HCT116 (cell line): ENCODE measurements at regions not wholly inside any gene's neighbourhood (a gene's known extent, or its start where the extent isn't known, plus 50 kb on each side); places are given as distances from the start of the nearest gene placed in this dataset.

Experiments used
- ATAC-seq: fragments of 200-7000 bp; cut with Tn5 transposase; 2 replicates; pipeline ENCODE4 v1.9.1; 2020; ENCODE audit warnings: mild to moderate bottlenecking, moderate library complexity
- BruUV-seq: library from RNA; stranded (reverse); fragments of 400-500 nt; replicated peaks from 2 replicates; lab custom pipeline; 2021; lab: Mats Ljungman, UMichigan
- CTCF ChIA-PET: fragments of 300-600 bp; sonication (Branson Sonifier 250); formaldehyde crosslinking; loops from one replicate; lab custom pipeline; 2021; ENCODE audit warnings: antibody characterized with exemption; lab: Charles Lee
- POLR2A ChIA-PET: fragments of 300-600, 350-600 bp; sonication (Branson Sonifier 250); formaldehyde crosslinking; loops from one replicate; lab custom pipeline; 2021; ENCODE audit warnings: antibody characterized with exemption; lab: Charles Lee
- RAD21 ChIA-PET, 2 experiments: fragments of 300-600 bp; sonication (Branson Sonifier 250); formaldehyde crosslinking; loops; one replicate each; lab custom pipeline; 2023; ENCODE audit warnings: low total read pairs in 2 of 2; ENCODE audit not compliant: uncharacterized antibody in 2 of 2, unreplicated experiment in 2 of 2, low non-redundant PET in 1 of 2; lab: Charles Lee
- DNase-seq: peaks from one replicate; pipeline ENCODE4 v3.0.0-alpha.2; 2010; ENCODE audit warnings: low read depth, low spot score
- H2AFZ ChIP-seq: fragments of 200-600 bp; shearing (Covaris generic), sonication (generic); 2 replicates; pipeline ENCODE4 v1.6.1; 2017; ENCODE audit warnings: low read depth, mixed run types, mixed read lengths, antibody characterized with exemption, low read length; ENCODE audit not compliant: poor library complexity, severe bottlenecking
- H3K27ac ChIP-seq: 2 replicates; pipeline ENCODE4 v1.5.1; 2012; ENCODE audit warnings: low read depth, low read length
- H3K27me3 ChIP-seq: fragments of 200-600 bp; sonication (generic); 2 replicates; pipeline ENCODE4 v1.6.1; 2016; ENCODE audit warnings: mixed run types, low read length, mixed read lengths; ENCODE audit not compliant: insufficient read depth
- H3K36me3 ChIP-seq, 2 experiments: fragments of 200-500 bp in 1 of 2; fragments of 200-600 bp in 1 of 2; sonication (Bioruptor generic) in 1 of 2; sonication (generic) in 1 of 2; 2 replicates each; pipeline versions ENCODE4 v1.5.1 to v1.6.1; 2014 to 2016; ENCODE audit warnings: low read length in 2 of 2, inconsistent platforms in 1 of 2, mixed read lengths in 1 of 2, mixed run types in 1 of 2; ENCODE audit not compliant: insufficient read depth in 2 of 2, control insufficient read depth in 1 of 2
- H3K4me1 ChIP-seq, 2 experiments: fragments of 200-600 bp in 1 of 2; sonication (generic) in 1 of 2; 2 replicates each; pipeline versions ENCODE4 v1.5.1 to v1.6.1; 2012 to 2017; ENCODE audit warnings: low read length in 2 of 2, inconsistent platforms in 1 of 2, mild to moderate bottlenecking in 1 of 2, mixed read lengths in 1 of 2, mixed run types in 1 of 2, moderate library complexity in 1 of 2; ENCODE audit not compliant: insufficient read depth in 2 of 2, control insufficient read depth in 1 of 2
- H3K4me2 ChIP-seq: fragments of 200-600 bp; sonication (generic); 2 replicates; pipeline ENCODE4 v1.6.1; 2017; ENCODE audit warnings: mixed run types, low read length, mixed read lengths
- H3K4me3 ChIP-seq, 2 experiments: fragments of 200-600 bp in 1 of 2; sonication (generic) in 1 of 2; replicated peaks in 1 of 2; 2 replicates each; pipeline ENCODE4 v1.5.1; 2011 to 2016; ENCODE audit warnings: low read length in 2 of 2, control low read depth in 1 of 2, low read depth in 1 of 2, mild to moderate bottlenecking in 1 of 2, mixed read lengths in 1 of 2, mixed run types in 1 of 2
- H3K79me2 ChIP-seq: fragments of 200-600 bp; sonication (generic); 2 replicates; pipeline ENCODE4 v1.6.1; 2017; ENCODE audit warnings: mild to moderate bottlenecking, mixed run types, low read length, moderate library complexity, mixed read lengths; ENCODE audit not compliant: insufficient read depth
- H3K9ac ChIP-seq: fragments of 200-600 bp; sonication (generic); 2 replicates; pipeline ENCODE4 v1.6.1; 2016; ENCODE audit warnings: low read length, mixed read lengths
- H3K9me2 ChIP-seq: fragments of 200-600 bp; sonication (generic), shearing (Covaris generic); 2 replicates; pipeline ENCODE4 v1.6.1; 2017; ENCODE audit warnings: mixed run types, mild to moderate bottlenecking, moderate library complexity; ENCODE audit not compliant: insufficient read depth
- H3K9me3 ChIP-seq, 2 experiments: fragments of 200-500 bp in 1 of 2; fragments of 200-600 bp in 1 of 2; sonication (Bioruptor generic) in 1 of 2; sonication (generic) in 1 of 2; 2 replicates each; pipeline ENCODE4 v1.6.1; 2014 to 2017; ENCODE audit warnings: low read length in 2 of 2, mixed read lengths in 2 of 2, inconsistent platforms in 1 of 2, low read depth in 1 of 2, mild to moderate bottlenecking in 1 of 2, mixed run types in 1 of 2, moderate library complexity in 1 of 2; ENCODE audit not compliant: control insufficient read depth in 1 of 2, insufficient read depth in 1 of 2
- H4K20me1 ChIP-seq: fragments of 200-600 bp; sonication (generic), shearing (Covaris generic); 2 replicates; pipeline ENCODE4 v1.6.1; 2017; ENCODE audit warnings: mixed run types, mild to moderate bottlenecking, moderate library complexity; ENCODE audit not compliant: insufficient read depth
- EGR1 ChIP-seq: IDR thresholded peaks from 2 replicates; pipeline ENCODE4 v1.6.1; 2012; ENCODE audit warnings: low read depth
- EZH2 ChIP-seq: fragments of 200-600 bp; sonication (generic); IDR thresholded peaks from 2 replicates; pipeline ENCODE4 v1.6.1; 2017; ENCODE audit warnings: antibody characterized with exemption, mixed run types
- JUND ChIP-seq: IDR thresholded peaks from 2 replicates; pipeline ENCODE4 v1.6.1; 2012
- POLR2A ChIP-seq: IDR thresholded peaks from 2 replicates; pipeline ENCODE4 v1.7.0; 2011; ENCODE audit warnings: borderline replicate concordance; ENCODE audit not compliant: insufficient read depth, insufficient read length; ENCODE audit errors: extremely low read depth
- REST ChIP-seq: IDR thresholded peaks from 2 replicates; pipeline ENCODE4 v1.6.1; 2012; ENCODE audit warnings: low read depth
- TCF7L2 ChIP-seq: IDR thresholded peaks from 2 replicates; pipeline ENCODE4 v1.7.0; 2011; ENCODE audit warnings: borderline replicate concordance, inconsistent platforms; ENCODE audit not compliant: insufficient read depth, insufficient read length; ENCODE audit errors: extremely low read depth
- YY1 ChIP-seq: IDR thresholded peaks from 2 replicates; pipeline ENCODE4 v1.6.1; 2011; ENCODE audit warnings: low read length, low read depth, moderate library complexity, mild to moderate bottlenecking; ENCODE audit not compliant: insufficient replicate concordance; ENCODE audit errors: extremely low read depth
- ZFX ChIP-seq: fragments of 450-650 bp; IDR thresholded peaks from 2 replicates; pipeline ENCODE4 v1.6.1; 2017
- ZNF274 ChIP-seq: fragments of 200-500 bp; sonication (Bioruptor generic); IDR thresholded peaks from 2 replicates; pipeline ENCODE4 v1.6.1; 2014; ENCODE audit warnings: mild to moderate bottlenecking, low read depth, low read length, inconsistent platforms
- intact Hi-C: fragments of 100-400 bp; cut with micrococcal nuclease; formaldehyde crosslinking; loops from 2 replicates; pipeline ENCODE4 v1.10.0; 2022

- RAD21 ChIA-PET = no interaction called here
- TF ChIP-seq JUND = no peak
- no peak for TF ChIP-seq EGR1
- TF ChIP-seq ZFX = no peak
- TF ChIP-seq EZH2 = no peak
- TF ChIP-seq YY1 = no peak
- no peak for TF ChIP-seq POLR2A
- no peak for TF ChIP-seq ZNF274
- Histone ChIP-seq H3K9me2 (no peaks in the 10 kb centered on the region), H3K27me3 (no peaks in the 10 kb centered on the region), H3K36me3 (no peaks in the 10 kb centered on the region), H2AFZ (no peak overlapping the region), H4K20me1 (no peaks in the 10 kb centered on the region), H3K4me3 (no peak overlapping the region), H3K9ac (no peak overlapping the region), H3K9me3 (no peaks in the 10 kb centered on the region), H3K79me2 (no peaks in the 10 kb centered on the region), H3K4me1 (no peaks in the 10 kb centered on the region), H3K4me2 (no peak overlapping the region), H3K27ac (no peak overlapping the region)
- no peak for DNase-seq
- CTCF ChIA-PET = no interaction called here
- ATAC-seq = no peak
- BruUV-seq = no TSS peak
- POLR2A ChIA-PET = no interaction called here
- intact Hi-C loops = no loop called here
Measured at GRCh38 chr11:116122697-116123472, 618.7 kb upstream of the CADM1 start.

- Histone ChIP-seq H3K79me2 (no peaks in the 10 kb centered on the region), H3K27me3 (no peaks in the 10 kb centered on the region), H2AFZ (no peak overlapping the region), H4K20me1 (no peaks in the 10 kb centered on the region), H3K9me2 (no peaks in the 10 kb centered on the region), H3K9ac (no peak overlapping the region), H3K4me2 (no peak overlapping the region), H3K9me3 (no peaks in the 10 kb centered on the region), H3K4me1 (no peaks in the 10 kb centered on the region), H3K4me3 (no peak overlapping the region), H3K36me3 (no peaks in the 10 kb centered on the region), H3K27ac (no peak overlapping the region)
- no TSS peak for BruUV-seq
- ChIA-PET POLR2A (no interaction called here), RAD21 (no interaction called here), CTCF (no interaction called here)
- intact Hi-C loops = no loop called here
- ATAC-seq (no peak), DNase-seq (no peak)
- TF ChIP-seq REST = no peak
- TF ChIP-seq TCF7L2 = no peak
- no peak for TF ChIP-seq ZFX
Measured at GRCh38 chr11:116119158-116119557, 614.9 kb upstream of the CADM1 start.
